NCI-H2107 treated with DMSO at 0.1 percent for 48 hours (cell line): ENCODE measurements at regions not wholly inside any gene's neighbourhood (a gene's known extent, or its start where the extent isn't known, plus 50 kb on each side); places are given as distances from the start of the nearest gene placed in this dataset.

Experiments
- DNase-seq: peaks from one replicate; lab custom pipeline; 2025; ENCODE audit not compliant: unreplicated experiment; lab: John Stamatoyannopoulos, UW

DNA sequence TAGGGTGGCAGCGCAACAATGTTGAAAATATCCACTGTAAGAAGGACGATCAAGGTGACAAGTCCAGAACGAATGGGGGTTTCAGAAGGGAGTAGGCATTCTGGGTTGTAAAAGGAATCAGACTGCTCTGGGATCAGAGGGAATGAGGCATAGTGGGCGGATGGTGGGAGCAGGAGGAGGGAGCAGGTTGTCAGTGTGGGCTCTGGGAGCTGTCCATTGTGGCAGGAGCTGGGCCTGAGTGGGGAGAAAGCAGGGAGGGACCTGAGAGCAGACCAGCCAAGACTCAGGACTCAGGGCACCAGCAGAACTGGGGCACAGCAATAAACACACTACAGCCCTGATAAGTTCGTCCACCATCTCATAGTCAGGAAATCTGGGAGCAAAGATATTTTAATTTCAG, 292.6 kb upstream of the MKI67 start:
- no peak for DNase-seq

DNA sequence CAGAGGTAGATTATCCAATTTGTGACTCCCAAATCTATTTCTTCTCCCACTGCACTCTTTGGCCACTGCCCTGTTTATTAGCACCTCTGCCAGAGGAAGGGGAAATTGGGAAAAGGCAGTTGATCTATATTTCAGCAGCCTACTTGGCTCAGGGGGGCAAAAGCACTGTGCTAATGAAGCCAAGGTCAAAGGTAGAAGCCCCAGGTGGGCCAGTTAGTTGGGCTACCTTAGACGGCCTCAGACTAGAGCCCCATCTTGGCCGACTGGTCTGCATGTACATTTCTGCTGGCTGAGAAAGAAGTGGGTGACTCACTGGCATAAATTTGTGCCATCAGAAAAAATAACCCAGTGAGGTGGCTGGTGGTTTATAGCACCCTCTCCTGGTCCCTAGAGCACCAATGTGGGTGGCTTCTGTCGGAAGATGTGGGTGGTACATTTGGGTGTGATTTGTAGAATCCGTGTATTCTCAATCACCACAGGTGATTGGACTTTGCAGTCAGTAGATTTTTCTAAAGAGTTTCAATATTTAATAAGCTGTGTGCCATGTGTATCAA, 293.3 kb upstream of the MKI67 start:
- no peak for DNase-seq

DNA sequence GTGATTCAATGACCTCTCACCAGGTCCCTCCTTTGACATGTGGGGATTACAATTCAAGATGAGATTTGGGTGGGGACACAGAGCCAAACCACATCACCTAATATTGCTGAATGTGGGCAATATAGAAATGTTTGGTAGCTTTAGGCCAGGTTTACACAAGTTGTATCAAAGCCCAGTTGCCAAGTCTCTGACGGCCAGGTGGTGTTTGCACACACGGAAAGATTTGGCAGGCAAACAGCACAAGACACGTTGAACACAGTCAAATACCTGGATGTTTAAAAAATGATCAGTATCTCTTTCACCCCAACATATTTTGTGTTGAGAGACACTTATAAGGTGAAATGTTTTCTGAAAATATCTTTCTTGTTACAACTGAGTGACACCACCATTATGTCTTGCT, 294.4 kb upstream of the MKI67 start:
- DNase-seq, result no peak

DNA sequence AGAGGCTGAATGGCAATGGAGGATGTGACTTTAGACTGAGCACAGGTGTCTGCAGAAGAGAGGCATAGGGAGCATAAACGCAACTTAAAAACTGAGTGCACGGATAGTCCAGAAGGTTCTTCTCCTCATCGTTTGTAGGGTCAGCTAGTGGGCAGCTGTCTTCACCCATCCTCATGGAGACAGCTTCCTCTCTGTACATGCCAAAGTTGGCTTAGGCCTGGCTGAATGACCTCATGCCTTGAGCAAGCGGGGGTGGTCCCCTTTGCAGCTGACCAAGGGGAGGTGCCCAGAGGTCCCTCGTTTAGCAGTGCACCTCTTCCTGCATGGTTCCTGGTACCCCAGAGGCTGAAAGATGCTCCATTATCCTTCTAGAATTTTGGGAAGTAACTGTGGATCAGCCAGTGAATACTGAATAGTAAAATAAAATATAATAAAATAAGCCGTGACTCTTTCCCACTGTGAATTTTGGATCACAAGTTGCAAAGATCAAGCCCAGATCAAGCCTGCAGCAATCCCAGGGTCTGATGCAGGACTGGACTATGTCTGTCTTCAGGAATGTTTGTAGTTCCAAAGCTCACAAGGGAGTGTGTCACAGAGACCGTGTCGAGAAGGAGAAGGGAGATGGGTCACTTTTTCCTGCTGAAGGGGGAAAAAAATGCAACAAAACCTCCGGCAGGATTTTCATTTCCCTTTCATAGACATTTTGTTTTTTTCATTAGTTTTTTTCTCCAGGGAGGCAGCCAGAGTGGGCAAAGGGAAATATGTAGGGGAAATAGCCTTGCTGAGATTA, 295.3 kb upstream of the MKI67 start:
- DNase-seq, result no peak

DNA sequence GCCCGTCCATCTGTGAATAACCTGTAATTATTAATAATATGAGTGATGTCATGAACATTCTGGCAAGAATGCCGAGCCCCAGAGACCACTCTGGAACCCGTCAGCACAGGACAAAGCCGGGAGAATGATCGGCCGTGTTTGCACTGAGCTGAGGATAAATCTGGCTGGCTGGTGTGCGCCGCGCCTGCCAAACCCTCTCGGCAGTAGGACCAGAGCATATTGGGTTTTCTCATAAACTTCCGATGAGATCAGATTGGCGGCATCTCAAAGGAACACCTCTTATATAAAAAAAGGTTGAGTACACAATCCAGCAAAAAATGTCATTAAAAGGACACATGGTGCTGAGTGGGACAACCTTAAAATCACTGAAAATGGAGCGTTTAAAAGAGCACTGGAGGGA, 296.0 kb upstream of the MKI67 start:
- DNase-seq, result no peak

DNA sequence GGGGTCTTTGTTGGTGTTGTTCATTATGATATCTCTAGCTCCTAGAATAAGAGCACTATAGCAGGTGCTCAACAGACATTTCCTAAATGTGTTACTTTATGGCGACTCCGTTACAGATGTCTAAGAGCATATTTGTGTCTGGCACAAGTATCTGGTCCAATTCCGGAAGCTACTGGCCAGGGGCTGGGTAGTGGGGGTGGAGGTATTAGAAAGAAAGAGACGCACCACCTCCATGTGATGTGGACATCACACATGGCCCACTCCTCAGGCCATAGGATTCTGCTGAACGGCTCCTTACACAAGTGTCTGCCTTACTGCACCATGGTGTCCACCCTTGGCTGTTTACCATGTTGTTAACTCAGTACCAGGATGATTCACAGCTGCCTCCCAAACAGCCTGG, 296.8 kb upstream of the MKI67 start:
- no peak for DNase-seq

DNA sequence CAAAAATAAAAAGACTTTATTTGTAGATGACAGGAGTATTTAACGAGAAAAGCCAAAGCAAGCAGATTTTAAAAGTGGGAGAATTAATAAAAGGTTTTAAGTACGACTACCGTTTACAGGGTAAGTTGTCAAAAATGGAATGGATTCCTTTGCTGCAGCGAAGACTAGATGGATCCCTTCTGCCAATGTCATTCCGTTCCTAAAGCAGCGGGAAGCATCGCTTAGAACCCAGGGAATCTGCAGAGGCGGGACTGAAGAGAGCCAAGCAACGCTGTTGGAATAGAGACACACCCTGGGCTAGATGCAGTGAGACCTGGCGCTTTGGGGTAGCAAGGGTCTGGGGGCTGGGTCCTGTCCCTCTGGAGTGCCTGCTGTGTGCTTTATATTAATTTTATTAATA, 303.1 kb upstream of the MKI67 start:
- DNase-seq, result no peak

DNA sequence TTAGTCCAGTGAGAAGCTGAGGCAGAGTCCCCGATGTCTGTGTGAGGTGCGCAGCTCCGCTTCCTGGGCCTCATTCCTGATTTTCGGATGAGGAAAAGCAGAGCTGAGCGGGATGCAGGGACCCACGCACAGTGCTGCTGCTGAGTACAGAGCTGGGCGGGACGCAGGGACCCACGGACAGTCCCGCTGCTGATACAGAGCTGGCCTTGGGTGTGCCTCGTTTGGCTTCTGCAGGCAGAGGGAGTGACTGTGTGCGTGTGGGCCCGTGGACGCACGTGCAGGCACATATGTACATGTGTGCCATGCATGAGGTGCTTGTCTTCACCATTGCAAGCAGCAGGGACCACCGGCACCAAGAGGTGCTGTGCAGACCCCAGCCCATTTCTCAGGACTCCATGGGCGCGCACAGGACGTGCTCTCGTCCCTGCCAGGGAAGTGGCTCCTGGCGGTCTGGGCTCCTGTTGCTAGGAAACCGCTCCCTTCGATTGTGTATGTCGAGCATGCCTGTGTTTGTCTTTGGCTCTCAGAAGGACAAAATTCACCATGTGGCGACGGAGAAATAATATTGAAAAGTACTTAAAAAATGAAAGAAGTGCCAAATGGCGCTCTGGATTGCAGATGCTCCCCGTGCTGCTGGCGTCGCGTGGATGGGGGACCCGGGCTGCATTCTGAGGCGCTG, 303.8 kb upstream of the MKI67 start:
- no peak for DNase-seq

DNA sequence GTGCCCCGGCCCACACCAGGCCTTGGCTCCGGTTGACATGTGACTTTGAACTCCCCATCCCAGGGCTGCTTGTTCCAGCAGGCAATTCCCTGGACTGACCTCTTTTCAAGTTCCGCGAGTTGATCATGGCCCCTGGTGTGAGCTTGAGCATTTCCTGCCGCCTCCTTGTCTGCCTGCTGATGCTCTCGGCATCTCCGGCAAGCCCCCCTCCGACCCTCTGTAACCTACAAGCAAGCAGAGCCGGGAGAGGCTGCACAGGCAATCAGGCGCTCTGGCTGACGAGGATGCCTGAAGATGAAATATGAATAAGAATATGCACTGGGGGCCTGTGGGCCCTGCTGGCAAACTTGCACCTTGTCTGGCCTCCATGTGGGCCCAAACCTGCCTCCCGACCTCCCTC, 304.9 kb upstream of the MKI67 start:
- DNase-seq, result no peak

DNA sequence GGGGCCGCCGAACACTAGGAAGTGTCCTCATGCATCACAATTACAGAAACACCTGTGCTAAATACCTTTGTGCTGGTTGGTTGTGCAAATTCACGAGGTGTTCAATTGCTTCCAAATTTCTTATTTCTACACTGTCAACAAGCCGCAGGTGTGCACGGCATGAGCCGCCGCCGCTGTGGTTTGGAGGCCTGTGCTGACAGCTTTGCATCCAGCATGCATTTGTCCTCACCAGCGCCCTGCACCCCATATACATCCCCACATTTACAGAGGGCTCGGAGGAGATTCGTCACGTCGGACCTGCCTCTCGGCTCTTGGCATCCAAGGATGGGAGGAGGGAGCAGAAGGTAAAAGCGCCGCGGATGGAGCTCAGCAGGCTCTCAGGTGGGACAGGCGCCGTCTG, 305.3 kb upstream of the MKI67 start:
- no peak for DNase-seq

DNA sequence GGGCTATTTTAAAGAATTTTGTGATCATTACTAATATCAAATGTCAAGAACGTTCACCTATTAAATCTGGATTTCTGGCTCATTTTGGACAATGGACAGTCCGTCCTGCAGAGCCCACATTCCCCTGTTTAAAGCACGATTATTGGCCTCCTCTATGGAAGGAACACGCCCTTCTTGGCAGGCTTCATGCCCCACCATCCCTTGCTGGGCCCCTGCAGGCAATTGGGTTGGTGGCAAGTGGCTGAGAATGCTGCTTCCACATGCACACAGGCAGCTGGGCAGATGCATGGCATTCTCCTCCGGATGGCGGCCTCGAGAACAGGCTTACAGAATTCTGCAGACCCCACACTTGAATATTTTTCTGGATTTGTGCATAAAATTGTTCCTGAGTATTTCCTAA, 305.8 kb upstream of the MKI67 start:
- DNase-seq, result no peak

DNA sequence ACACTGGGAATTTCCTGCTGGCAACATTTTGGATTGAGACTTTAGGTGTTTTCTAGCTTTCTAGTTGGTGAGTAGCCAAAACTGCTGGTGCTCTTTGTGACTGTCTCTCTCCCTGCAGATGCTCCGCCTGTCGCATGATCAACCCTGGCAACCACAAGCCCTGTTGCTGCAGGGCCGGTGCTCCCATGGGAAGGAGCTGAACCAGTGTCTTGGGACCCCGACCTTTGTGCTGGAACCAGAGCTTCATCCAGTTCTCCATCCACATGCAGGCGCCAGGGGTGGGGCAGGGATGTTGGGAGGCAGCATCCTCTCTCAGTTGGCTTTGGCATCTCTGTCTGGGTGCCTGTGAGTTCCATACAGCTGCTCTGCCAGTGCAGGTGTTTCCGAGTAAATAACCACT, 306.2 kb upstream of the MKI67 start:
- no peak for DNase-seq

DNA sequence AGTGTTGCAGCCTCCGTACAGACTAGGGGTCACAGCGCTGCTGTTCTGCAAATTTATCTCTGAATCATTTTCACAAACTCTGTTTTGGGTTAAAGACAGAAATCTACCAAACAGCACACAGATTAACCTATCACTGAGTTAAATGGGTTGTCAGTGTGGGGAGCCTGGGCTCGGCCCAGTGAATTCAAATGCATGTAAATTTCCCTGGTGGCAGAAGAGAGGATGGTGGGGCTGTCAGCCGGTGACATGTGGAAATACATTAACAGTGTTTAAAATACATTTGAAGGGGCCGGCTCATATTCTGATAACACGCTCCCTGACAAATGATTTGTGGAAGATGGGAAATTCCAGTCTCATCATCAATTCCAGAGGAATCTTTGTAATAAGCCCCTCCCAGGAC, 309.6 kb upstream of the MKI67 start:
- DNase-seq, result no peak

DNA sequence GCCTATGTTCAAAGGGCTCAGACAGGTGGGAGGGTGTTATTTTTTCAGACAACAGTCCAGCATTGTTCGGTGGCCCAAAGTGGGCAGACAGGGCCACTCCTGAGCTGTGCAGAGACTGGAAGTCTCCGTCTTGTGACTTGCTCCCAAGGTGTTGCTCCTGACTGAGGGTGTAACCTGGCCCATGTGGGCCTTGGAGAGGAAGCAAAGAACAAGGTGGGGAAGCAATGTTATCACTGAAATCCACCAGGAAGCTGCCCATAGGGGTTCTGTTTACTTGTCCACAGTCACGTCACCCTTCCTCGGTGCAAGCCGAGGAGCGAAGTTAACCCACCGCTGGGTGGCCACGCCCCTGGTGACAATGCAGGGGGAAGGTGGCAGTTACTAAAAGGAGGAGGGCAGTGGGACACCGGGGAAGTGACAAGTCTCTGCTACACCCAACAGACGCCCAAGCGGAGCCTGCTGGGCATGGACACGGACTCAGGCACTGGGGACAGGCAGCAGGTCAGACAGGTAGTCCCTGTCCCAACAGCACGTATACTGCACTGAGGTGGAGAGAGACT, 311.6 kb upstream of the MKI67 start:
- DNase-seq, result no peak

DNA sequence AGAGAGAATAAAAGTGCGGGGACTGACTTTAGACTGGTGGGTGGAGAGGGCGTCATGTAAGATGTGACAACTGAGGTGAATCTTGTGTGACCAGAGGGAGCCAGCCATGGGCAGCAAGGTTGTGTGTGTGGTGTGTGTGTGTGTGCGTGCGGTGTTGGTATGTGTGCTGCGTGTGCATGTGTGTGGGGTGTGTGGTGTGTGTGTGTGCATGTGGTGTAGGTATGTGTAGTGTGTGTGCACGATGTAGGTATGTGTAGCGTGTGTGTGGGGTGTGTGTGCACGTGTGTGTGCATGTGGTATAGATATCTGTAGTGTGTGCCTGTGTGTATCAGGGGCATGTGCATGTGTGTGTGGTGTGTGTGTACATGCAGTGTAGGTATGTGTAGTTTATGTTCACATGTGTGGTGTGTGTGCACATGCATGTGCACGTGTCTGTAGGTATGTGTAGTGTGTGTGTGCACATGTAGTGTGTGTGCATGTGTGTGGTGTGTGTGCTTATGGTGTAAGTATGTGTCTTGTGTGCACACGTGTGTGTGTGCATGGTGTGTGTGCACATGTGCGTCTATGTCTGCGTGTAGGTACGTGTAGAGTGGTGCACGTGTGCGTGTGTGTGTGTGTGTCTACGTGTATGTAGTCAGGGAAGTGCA, 312.3 kb upstream of the MKI67 start:
- DNase-seq, result no peak

DNA sequence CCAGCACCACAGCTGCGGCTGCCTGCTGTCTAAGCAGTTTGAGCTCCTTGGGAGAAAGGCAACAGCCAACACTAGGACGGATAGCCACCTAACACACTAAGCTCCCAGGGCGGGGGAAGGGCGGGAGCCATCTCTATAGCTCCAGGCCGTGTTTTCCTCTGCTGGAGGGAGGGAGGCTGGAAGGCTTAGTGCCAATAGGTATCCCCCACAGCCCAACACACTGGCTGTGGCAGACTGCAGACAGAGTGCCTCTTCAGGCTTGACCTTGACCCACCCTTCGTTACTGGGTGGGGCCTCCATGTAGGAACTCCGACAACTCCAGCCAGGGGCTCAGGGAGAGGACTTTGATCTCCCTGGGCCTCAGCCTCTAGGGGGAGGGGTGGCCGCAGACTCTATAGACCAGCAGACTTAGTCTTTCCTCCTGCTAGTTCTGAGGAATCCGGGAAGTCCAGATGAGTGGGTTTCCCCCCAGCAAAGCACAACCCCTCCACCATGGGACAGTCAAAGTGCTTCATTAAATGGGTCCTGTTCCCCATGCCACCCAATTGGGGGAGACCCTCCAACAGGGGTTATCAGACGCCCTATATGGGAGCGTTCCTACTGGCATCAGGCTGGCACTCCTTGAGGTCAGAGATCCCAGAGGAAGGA, 314.4 kb upstream of the MKI67 start:
- no peak for DNase-seq

DNA sequence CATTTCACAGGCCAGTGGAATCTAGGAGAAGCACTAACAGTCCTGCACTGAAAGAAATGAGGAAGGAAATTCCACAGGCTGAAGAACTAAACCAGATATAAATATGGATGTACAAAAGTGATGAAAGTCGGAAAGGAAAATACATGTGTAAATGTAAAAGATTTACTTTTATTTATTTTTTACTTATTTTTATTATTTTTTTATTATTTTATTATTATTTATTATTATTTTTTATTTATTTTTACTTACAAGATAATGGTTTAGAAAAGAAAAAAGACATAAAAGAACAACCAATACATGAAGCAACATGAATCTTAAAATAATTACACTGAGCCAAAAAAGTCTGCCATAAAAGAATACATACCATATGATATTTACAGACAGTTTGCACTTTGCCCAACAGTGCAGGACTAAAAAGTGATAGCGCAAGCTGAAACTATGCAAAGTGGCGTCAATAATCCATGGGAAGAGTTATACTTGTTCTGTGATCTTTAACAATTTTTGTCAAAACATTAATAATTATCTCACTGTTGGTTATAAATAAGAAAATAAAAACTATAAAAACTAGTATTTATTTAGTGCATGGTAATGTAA, 317.8 kb upstream of the MKI67 start:
- no peak for DNase-seq

DNA sequence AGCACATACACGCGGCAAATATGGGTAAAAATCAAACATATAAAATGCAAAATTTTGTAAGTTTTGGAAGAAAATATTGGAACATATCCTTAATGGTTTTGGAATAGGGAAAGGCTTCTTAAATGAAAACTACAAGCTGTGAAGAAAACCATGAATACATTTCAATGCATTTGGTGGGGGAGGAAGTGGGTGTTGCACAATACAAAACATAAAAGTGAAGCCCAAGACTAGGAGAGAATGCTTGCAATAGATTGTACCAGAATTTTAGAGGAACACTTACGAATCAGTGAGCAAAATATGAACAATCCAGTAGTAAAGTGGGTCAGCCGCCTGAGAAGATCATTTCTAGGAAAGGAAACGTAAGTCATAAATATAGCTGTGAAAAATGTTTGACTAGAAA, 322.6 kb upstream of the MKI67 start:
- no peak for DNase-seq

DNA sequence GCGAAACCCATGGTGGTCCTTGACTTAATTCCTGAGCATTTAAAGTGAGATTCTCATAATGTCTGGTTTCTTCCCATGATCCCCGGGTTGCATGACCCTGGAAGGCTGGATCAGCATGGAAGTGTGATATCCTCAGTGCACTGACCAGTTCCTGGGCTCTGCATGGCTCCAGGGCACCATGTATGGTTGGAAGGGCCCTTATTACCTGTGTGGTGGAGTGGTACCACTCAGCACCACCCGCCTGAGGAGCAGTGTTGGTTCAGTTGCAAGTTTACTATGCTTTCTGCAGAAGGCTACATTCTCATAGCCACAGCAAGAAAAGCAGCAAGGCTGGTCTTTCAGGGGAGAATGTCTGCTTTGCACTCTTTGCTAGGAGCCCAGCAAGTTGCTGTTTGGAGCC, 325.7 kb upstream of the MKI67 start:
- DNase-seq, result no peak

DNA sequence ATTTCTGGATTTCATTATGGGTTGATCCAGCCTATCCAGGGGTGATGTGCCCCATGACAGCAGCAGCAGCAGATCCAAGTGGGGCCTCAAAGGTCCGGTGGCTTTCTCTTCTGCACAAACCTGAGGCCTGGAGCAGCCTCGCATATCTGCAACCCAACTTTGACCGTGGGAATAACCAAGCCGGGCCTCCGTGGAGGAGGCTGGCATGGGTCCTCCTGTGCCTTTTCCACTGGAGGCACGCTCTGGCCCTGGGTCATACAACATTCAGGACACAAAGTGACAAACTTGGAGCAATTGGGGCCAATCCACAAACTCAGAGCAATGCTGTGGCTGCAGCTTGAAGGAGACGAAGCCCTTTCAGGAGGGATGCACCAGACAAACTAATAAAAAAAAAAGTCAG, 330.0 kb upstream of the MKI67 start:
- DNase-seq, result no peak

DNA sequence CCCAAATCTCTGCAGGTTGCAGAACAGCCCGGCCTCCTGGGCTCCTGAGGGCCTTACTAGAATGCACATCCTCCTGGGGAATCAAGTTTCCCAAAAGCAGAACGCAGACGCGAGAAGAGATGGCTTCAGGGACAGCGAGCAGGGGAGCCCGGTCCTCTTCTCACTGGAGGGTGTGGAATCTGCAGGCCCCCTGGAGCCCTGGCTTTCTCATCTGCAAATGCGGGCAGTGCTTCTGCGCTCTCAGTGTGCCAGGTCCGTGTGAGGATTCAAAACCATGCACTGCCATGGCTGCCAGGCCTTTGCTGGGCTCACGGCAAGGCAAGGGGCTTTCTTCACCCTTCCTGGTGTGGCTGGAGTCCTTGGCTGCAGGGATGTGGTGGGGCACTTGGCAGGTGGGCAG, 330.9 kb upstream of the MKI67 start:
- DNase-seq, result no peak
